Activated CD4-positive, alpha-beta T cell treated with anti-CD3 and anti-CD28 coated beads, Interleukin-2, amount 10 ng/mL, durations not matched to agents 24 days and 14 days (primary cell): ENCODE measurements at regions not wholly inside any gene's neighbourhood (a gene's known extent, or its start where the extent isn't known, plus 50 kb on each side); places are given as distances from the start of the nearest gene placed in this dataset.

ENCODE experiments used
- DNase-seq: peaks from one replicate; pipeline ENCODE4 v3.0.0; 2022
- H3K27ac Mint-ChIP-seq: one replicate; pipeline ENCODE4 v1.8.0; 2022; ENCODE audit warnings: mild to moderate bottlenecking, mixed read lengths
- H3K27me3 Mint-ChIP-seq: one replicate; pipeline ENCODE4 v1.8.0; 2022; ENCODE audit warnings: mixed read lengths
- H3K36me3 Mint-ChIP-seq: one replicate; pipeline ENCODE4 v1.8.0; 2022; ENCODE audit warnings: low read depth, mild to moderate bottlenecking, mixed read lengths
- H3K4me1 Mint-ChIP-seq: one replicate; pipeline ENCODE4 v1.8.0; 2021; ENCODE audit warnings: mixed read lengths
- H3K4me3 Mint-ChIP-seq: one replicate; pipeline ENCODE4 v1.8.0; 2022; ENCODE audit warnings: mild to moderate bottlenecking, moderate library complexity, mixed read lengths
- H3K9me3 Mint-ChIP-seq: one replicate; pipeline ENCODE4 v1.8.0; 2021; ENCODE audit warnings: mixed read lengths
- intact Hi-C: fragments of 100-400 bp; cut with micrococcal nuclease; formaldehyde crosslinking; loops from one replicate; pipeline ENCODE4 v1.15.1; 2023

- Mint-ChIP-seq H3K9me3 (peaks cover 11% of the 10 kb centered on the region), H3K27ac (no peak overlapping the region), H3K36me3 (no peaks in the 10 kb centered on the region), H3K4me3 (no peak overlapping the region), H3K27me3 (no peaks in the 10 kb centered on the region), H3K4me1 (no peaks in the 10 kb centered on the region)
- intact Hi-C loops, result no loop called here
- no peak for DNase-seq
Observed at GRCh38 chr9:12212860-12213259, 480.3 kb upstream of the TYRP1 start.

- Mint-ChIP-seq H3K4me3 (no peak overlapping the region), H3K4me1 (no peaks in the 10 kb centered on the region), H3K9me3 (no peaks in the 10 kb centered on the region), H3K27ac (no peak overlapping the region), H3K36me3 (no peaks in the 10 kb centered on the region), H3K27me3 (no peaks in the 10 kb centered on the region)
- DNase-seq, result no peak
- intact Hi-C loops, result no loop called here
Observed at GRCh38 chr9:12221470-12221869, 471.7 kb upstream of the TYRP1 start.

GRCh38 chr9:12224449-12224848 is 468.7 kb upstream of the TYRP1 start:
- Mint-ChIP-seq H3K36me3 (no peaks in the 10 kb centered on the region), H3K4me3 (no peak overlapping the region), H3K27me3 (no peaks in the 10 kb centered on the region), H3K9me3 (peaks cover 3% of the 10 kb centered on the region), H3K4me1 (no peaks in the 10 kb centered on the region), H3K27ac (no peak overlapping the region)
- intact Hi-C loops, result no loop called here
- DNase-seq, result no peak

GRCh38 chr9:12230708-12231107 is 462.5 kb upstream of the TYRP1 start:
- Mint-ChIP-seq H3K27me3 (no peaks in the 10 kb centered on the region), H3K36me3 (no peaks in the 10 kb centered on the region), H3K27ac (no peak overlapping the region), H3K9me3 (peaks cover 12% of the 10 kb centered on the region), H3K4me1 (no peaks in the 10 kb centered on the region), H3K4me3 (no peak overlapping the region)
- DNase-seq, result no peak
- intact Hi-C loops, result no loop called here

- Mint-ChIP-seq H3K9me3 (peaks cover 12% of the 10 kb centered on the region), H3K36me3 (no peaks in the 10 kb centered on the region), H3K27ac (no peak overlapping the region)
Observed at GRCh38 chr9:12231832-12232231, 461.4 kb upstream of the TYRP1 start.

GRCh38 chr9:12232836-12233235 is 460.3 kb upstream of the TYRP1 start:
- intact Hi-C loops, result no loop called here
- H3K4me3 Mint-ChIP-seq, result no peak overlapping the region

More at GRCh38 chr9:12231832-12232231, 461.4 kb upstream of the TYRP1 start:
- no peak overlapping the region for H3K4me3 Mint-ChIP-seq
- DNase-seq, result no peak
- no peaks in the 10 kb centered on the region for H3K27me3 Mint-ChIP-seq
- H3K4me1 Mint-ChIP-seq, result no peaks in the 10 kb centered on the region
- intact Hi-C loops, result no loop called here

GRCh38 chr9:12253941-12254340 is 439.2 kb upstream of the TYRP1 start:
- Mint-ChIP-seq H3K4me3 (no peak overlapping the region), H3K9me3 (peaks cover 20% of the 10 kb centered on the region), H3K4me1 (no peaks in the 10 kb centered on the region), H3K27ac (no peak overlapping the region), H3K27me3 (no peaks in the 10 kb centered on the region), H3K36me3 (no peaks in the 10 kb centered on the region)
- intact Hi-C loops, result no loop called here
- no peak for DNase-seq

More at GRCh38 chr9:12232836-12233235, 460.3 kb upstream of the TYRP1 start:
- Mint-ChIP-seq H3K9me3 (peaks cover 9% of the 10 kb centered on the region), H3K27me3 (no peaks in the 10 kb centered on the region), H3K36me3 (no peaks in the 10 kb centered on the region), H3K4me1 (no peaks in the 10 kb centered on the region), H3K27ac (no peak overlapping the region)
- DNase-seq, result no peak

GRCh38 chr9:12266758-12267157 is 426.4 kb upstream of the TYRP1 start:
- H3K27ac Mint-ChIP-seq, result no peak overlapping the region
- H3K27me3 Mint-ChIP-seq, result no peaks in the 10 kb centered on the region
- H3K4me1 Mint-ChIP-seq, result no peaks in the 10 kb centered on the region
- H3K4me3 Mint-ChIP-seq, result no peak overlapping the region
- no peaks in the 10 kb centered on the region for H3K9me3 Mint-ChIP-seq
- no peak for DNase-seq
- intact Hi-C loops, result no loop called here
- no peaks in the 10 kb centered on the region for H3K36me3 Mint-ChIP-seq

- no peaks in the 10 kb centered on the region for H3K9me3 Mint-ChIP-seq
- H3K27me3 Mint-ChIP-seq, result no peaks in the 10 kb centered on the region
- no peaks in the 10 kb centered on the region for H3K4me1 Mint-ChIP-seq
- no peak for DNase-seq
- intact Hi-C loops, result no loop called here
- H3K36me3 Mint-ChIP-seq, result no peaks in the 10 kb centered on the region
- H3K27ac Mint-ChIP-seq, result no peak overlapping the region
- H3K4me3 Mint-ChIP-seq, result no peak overlapping the region
Observed at GRCh38 chr9:12271421-12271891, 421.7 kb upstream of the TYRP1 start.

GRCh38 chr9:12272471-12273120 is 420.6 kb upstream of the TYRP1 start:
- intact Hi-C loops, result no loop called here
- Mint-ChIP-seq H3K27ac (no peak overlapping the region), H3K36me3 (no peaks in the 10 kb centered on the region), H3K4me1 (no peaks in the 10 kb centered on the region), H3K4me3 (no peak overlapping the region), H3K9me3 (no peaks in the 10 kb centered on the region), H3K27me3 (no peaks in the 10 kb centered on the region)
- DNase-seq, result no peak

- H3K4me3 Mint-ChIP-seq, result no peak overlapping the region
- no peaks in the 10 kb centered on the region for H3K4me1 Mint-ChIP-seq
- H3K36me3 Mint-ChIP-seq, result no peaks in the 10 kb centered on the region
- no peak overlapping the region for H3K27ac Mint-ChIP-seq
- H3K27me3 Mint-ChIP-seq, result no peaks in the 10 kb centered on the region
- H3K9me3 Mint-ChIP-seq, result peaks cover 7% of the 10 kb centered on the region
- no peak for DNase-seq
- intact Hi-C loops, result no loop called here
Observed at GRCh38 chr9:12274577-12274976, 418.6 kb upstream of the TYRP1 start.

- no peak overlapping the region for H3K27ac Mint-ChIP-seq
- intact Hi-C loops, result no loop called here
- no peak overlapping the region for H3K4me3 Mint-ChIP-seq
- H3K4me1 Mint-ChIP-seq, result no peaks in the 10 kb centered on the region
- no peaks in the 10 kb centered on the region for H3K36me3 Mint-ChIP-seq
- H3K9me3 Mint-ChIP-seq, result peaks cover 13% of the 10 kb centered on the region
- no peak for DNase-seq
- no peaks in the 10 kb centered on the region for H3K27me3 Mint-ChIP-seq
Observed at GRCh38 chr9:12276505-12276904, 416.7 kb upstream of the TYRP1 start.

- no peak overlapping the region for H3K4me3 Mint-ChIP-seq
- no peaks in the 10 kb centered on the region for H3K36me3 Mint-ChIP-seq
- intact Hi-C loops, result no loop called here
- H3K27me3 Mint-ChIP-seq, result no peaks in the 10 kb centered on the region
- H3K9me3 Mint-ChIP-seq, result no peaks in the 10 kb centered on the region
- no peaks in the 10 kb centered on the region for H3K4me1 Mint-ChIP-seq
- no peak for DNase-seq
- no peak overlapping the region for H3K27ac Mint-ChIP-seq
Observed at GRCh38 chr9:12289711-12290110, 403.5 kb upstream of the TYRP1 start.

- Mint-ChIP-seq H3K4me1 (no peaks in the 10 kb centered on the region), H3K4me3 (no peak overlapping the region), H3K36me3 (no peaks in the 10 kb centered on the region), H3K9me3 (peaks cover 3% of the 10 kb centered on the region), H3K27me3 (no peaks in the 10 kb centered on the region), H3K27ac (no peak overlapping the region)
- intact Hi-C loops, result no loop called here
- no peak for DNase-seq
Observed at GRCh38 chr9:12290166-12290869, 402.9 kb upstream of the TYRP1 start.
